H1 (cell line): ENCODE measurements at regions not wholly inside any gene's neighbourhood (a gene's known extent, or its start where the extent isn't known, plus 50 kb on each side); places are given as distances from the start of the nearest gene placed in this dataset.

Experiments used
- MAFK ChIP-seq: IDR thresholded peaks from 2 replicates; pipeline ENCODE4 v1.6.1; 2012; ENCODE audit warnings: low read depth, mild to moderate bottlenecking, improper control_type of control experiment, low read length
- SRF ChIP-seq: IDR thresholded peaks from 2 replicates; pipeline ENCODE4 v1.6.1; 2011; ENCODE audit warnings: mild to moderate bottlenecking, low read depth, low read length, moderate library complexity

DNA sequence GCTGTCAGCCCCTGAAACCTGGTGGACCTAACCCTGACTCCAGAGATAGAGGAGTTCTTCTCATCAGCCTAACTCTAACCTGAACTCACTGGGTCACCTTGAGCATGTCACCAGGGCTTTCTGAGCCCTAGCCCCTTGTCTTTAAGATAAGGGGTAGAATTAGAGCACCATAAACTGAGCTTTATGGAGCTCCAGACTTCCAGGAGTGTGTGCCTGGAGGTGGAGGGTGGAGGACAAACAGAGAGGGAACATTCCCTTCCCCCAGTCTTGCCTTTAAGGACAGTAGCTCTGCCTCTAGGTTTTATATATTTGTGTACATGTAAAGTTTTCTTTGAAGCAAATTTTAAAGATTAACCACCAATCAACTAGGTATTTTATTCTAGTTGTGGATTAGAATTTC lies 83.9 kb upstream of the PACRGL start (continued):
- TF ChIP-seq MAFK = no peak
- no peak for TF ChIP-seq SRF
